ENCODE measurements at regions not wholly inside any gene's neighbourhood (a gene's known extent, or its start where the extent isn't known, plus 50 kb on each side); places are given as distances from the start of the nearest gene placed in this dataset.

GRCh38 chr15:101590785-101591184 is 61.4 kb downstream of the TM2D3 start:
- no peak for DNase-seq (ENCODE audit: low read depth)

GRCh38 chr15:101583284-101583683 is 68.9 kb downstream of the TM2D3 start:
- DNase-seq (ENCODE audit: low read depth) = no peak

DNA sequence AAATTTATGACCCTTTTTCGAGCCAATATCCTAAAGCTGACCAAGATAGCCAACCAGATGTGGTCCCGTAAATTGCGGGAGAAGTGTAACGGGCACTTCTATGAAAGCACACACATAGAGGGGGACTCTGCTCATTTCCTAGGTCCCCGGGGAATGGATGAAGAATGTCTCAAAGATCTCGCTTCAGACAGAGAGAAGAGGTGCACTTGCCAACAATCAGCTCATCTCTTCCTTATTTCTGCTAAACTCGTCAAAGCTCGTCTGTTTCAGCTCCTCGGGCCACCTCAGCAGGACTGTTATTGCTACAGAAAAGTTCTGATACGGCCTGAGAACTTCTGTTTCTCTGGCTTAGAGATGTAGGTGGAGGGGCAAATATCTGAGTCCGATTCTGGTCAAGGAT is 71.8 kb downstream of the TM2D3 start:
- DNase-seq (ENCODE audit: low read depth) = no peak

DNA sequence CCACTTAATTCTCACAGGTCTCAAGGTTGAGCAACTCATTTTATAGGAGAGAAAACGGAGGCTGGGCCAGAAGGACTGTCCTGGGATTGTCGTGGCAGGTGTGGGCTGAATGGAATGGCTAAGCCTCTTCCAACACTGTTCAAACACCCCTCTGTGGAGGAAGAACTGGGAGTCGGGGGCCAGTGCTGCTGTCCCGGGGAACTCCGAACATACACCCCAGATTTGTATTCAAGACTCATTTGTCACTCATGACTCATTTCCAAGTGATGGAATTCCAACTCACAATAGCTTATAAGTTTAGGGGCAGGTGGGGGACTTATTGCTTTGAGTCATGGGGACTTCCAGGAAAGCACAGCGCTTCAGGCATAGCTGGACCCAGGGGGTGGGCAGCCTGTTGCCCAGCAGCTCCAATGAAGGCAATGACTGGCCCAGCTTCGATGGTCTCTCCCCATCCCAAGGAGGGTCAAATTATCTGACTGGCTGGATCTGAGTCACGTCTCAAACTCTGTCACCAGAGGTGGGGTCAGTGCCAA is 72.5 kb downstream of the TM2D3 start:
- DNase-seq (ENCODE audit: low read depth) = no peak

GRCh38 chr15:101578443-101578894 is 73.7 kb downstream of the TM2D3 start:
- no peak for DNase-seq (ENCODE audit: low read depth)

- no peak for DNase-seq (ENCODE audit: low read depth)
Measured at GRCh38 chr15:101573951-101574350, 78.2 kb downstream of the TM2D3 start.

- no peak for DNase-seq (ENCODE audit: low read depth)
Measured at GRCh38 chr15:101570241-101570640, 80.7 kb upstream of the PCSK6 start.

GRCh38 chr15:101568821-101569555 is 79.5 kb upstream of the PCSK6 start:
- no peak for DNase-seq (ENCODE audit: low read depth)

DNA sequence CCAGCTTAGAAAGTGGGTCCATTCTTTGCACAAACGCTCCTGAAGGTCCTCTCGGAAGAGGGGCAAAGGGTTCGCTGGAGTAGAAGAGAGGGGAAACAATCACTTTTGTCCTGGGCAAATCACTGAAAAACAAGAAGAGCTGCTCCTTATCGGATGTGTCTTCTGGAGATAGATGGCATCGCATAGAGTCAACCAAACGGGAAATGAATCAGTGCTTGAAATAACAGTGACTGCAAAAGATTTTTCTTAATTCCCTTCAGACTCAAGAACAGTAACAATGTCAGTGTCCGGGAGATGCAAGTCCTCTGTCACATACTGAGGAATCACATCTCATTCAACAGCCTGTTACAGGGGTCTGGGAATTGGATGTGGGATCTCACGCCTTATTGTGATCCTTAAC is 78.8 kb upstream of the PCSK6 start:
- DNase-seq (ENCODE audit: low read depth) = no peak

DNA sequence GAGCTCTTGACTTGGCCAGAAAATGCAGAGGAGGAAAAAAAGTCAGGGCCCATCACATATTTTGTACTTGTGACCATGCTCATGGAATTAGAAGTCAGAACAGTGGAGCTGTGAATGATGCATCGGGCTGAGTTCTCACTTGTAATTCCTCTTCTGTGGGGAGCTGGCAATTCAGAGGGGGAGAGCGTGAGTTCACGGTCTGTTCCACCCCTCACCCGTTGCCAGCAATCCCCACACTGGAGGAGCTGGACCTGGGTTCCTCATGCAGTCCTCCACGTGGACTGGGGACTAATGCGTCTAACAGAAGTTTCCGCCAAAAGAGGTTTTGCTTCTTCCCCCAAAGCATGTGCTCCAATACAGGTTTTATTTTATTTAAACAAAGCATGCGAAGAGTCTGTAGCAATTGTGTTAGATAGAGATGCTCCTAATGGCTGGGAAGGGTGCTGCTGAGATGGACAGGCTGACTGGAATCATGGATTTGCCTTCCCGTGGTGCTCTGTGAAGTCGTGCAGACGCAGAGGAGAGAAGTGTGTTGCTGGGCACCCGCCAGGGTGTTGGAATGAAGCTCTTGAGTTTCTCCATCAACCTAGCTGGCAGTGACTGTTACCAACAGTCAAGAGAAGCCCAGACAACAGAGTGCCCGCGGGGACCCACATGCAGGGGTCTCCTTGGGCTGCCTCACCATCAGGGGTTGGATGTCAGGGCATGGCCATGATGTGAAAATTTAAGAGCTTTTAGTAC is 77.4 kb upstream of the PCSK6 start:
- DNase-seq (ENCODE audit: low read depth) = no peak

DNA sequence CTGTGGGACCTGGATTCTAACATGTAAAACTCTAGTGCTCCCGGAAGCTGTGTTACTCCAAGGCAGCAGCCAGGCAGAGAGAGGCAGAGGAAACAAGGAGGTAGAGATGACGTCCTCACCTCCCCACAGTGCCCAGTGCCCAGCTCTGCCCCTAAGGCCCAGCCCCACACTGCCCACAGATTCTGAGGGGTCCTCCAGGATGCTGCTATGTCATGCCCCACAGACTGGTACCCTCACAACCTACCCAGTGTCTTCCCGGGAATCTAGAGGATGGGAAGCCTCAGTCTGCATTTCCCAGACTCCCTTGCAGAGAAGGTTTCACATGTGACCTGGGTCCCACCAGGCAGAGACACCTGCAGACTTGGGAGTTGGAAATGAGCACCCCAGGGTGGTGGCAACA is 75.9 kb upstream of the PCSK6 start:
- DNase-seq (ENCODE audit: low read depth) = no peak

- DNase-seq (ENCODE audit: low read depth) = no peak
Measured at GRCh38 chr15:101563176-101563796, 73.8 kb upstream of the PCSK6 start.

DNA sequence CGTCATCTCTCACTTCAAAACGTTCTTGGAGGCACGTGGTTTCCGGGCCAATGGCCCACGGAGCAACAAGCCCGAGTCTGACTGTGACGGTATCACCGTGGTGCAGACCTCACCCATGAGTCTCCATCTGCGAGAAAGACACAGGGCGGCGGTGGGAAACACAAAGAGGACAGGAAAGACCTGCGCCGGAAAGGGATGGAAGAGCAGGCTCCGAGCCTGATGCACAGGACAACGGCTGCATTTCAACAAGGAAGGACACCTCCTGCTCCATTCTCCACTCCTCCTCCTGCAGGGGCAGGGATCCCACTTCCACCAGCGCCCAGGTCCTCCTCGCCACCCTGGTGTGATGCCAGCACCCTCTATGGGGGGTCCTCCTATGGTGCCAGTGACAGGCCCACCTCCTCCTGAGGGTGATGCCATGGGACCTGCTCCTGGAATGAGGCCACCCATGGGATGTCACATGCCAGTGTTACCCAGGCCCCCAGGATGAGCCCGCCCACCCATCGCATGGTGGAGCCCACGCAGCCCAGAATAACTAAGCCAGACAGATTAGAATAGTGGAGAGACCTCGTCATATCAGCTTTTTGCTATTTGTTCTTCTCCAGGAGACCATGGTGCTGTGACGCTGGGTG is 73.0 kb upstream of the PCSK6 start:
- no peak for DNase-seq (ENCODE audit: low read depth)

DNA sequence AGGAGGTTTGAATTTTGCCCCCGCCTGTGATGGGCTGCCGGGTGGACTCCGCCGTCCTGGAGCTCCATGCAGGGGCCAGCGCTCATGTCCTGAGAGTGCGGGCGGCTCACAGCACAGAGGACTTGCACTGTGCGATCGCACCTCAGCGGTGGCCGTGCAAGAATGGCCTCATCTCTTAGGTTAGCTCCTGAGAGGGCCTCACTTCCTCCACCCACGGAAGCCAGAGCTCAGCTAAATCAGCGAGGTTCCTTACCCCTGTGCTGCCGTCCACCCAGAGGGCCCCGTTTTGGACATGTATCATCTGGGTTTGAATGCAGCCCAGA is 72.0 kb upstream of the PCSK6 start:
- DNase-seq (ENCODE audit: low read depth) = no peak

- DNase-seq (ENCODE audit: low read depth) = no peak
Measured at GRCh38 chr15:101560722-101561583, 71.4 kb upstream of the PCSK6 start.

DNA sequence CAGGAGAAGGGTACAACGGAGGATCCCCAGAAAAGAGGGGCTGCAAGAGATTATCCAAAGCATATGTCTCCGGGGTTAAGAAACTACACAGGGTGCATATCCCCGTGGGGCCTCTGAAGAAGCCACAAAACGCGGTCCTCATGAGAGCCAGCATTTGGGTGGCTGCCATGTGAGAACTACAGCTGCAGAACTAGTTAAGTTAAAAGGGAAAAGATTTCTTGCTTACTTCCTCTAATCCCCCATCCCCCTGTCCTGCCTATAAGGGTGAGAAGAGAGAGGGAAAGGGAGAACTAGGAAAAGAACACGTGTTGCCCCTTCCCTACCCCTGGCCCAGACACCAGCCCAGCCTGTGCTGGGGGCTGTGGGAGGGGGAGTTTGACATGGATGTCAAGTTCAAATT is 70.4 kb upstream of the PCSK6 start:
- no peak for DNase-seq (ENCODE audit: low read depth)

GRCh38 chr15:101558221-101558941 is 68.9 kb upstream of the PCSK6 start:
- no peak for DNase-seq (ENCODE audit: low read depth)

GRCh38 chr15:101556273-101556672 is 66.8 kb upstream of the PCSK6 start:
- no peak for DNase-seq (ENCODE audit: low read depth)

DNA sequence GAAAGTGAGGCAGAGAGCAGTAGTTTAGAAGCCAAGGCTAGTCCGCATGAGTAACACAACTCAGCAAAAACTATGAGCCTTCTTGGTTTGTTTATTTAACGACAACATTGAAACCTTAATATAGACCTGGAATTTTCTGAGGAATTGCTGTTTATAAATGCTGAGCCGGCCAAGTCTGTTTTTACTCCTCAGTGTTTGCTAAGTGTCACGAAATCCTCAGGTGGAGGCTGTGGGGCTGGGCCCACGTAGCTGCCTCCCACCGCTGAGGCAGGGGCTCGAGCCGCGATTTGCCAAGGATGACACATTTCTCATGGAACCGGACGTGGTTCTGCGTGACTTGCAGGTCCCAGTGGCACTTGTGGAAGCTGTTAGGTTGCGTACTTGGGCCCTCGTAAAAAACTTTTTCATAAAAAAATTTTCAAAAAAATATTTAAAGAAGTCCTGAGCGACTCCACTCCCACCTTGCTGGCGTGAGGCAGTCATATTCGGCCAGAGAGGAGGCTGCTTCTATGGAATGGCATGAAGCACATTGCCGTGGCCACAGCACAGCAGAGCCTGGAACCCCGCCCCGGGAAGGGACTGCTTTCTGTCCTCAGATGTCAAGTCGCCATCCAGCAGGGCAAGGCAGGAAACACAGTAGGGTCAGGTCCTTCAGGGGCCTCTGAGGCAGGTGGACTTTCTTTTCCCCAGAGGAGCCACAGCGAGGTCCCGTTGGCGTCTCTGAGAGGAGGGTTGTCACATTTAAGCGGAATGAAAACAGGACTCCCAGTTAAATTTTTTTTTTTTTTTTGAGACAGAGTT is 64.8 kb upstream of the PCSK6 start:
- DNase-seq (ENCODE audit: low read depth) = no peak

Measured in CMK (cell line).